GM12872 (cell line): ENCODE measurements at regions not wholly inside any gene's neighbourhood (a gene's known extent, or its start where the extent isn't known, plus 50 kb on each side); places are given as distances from the start of the nearest gene placed in this dataset.

Experiments
- TF ChIP-seq, protein P1 (sequence below): IDR thresholded peaks from 3 replicates; pipeline ENCODE4 v1.5.1; 2011; ENCODE audit warnings: low read depth, mild to moderate bottlenecking, low read length, moderate library complexity; ENCODE audit not compliant: insufficient read depth

DNA sequence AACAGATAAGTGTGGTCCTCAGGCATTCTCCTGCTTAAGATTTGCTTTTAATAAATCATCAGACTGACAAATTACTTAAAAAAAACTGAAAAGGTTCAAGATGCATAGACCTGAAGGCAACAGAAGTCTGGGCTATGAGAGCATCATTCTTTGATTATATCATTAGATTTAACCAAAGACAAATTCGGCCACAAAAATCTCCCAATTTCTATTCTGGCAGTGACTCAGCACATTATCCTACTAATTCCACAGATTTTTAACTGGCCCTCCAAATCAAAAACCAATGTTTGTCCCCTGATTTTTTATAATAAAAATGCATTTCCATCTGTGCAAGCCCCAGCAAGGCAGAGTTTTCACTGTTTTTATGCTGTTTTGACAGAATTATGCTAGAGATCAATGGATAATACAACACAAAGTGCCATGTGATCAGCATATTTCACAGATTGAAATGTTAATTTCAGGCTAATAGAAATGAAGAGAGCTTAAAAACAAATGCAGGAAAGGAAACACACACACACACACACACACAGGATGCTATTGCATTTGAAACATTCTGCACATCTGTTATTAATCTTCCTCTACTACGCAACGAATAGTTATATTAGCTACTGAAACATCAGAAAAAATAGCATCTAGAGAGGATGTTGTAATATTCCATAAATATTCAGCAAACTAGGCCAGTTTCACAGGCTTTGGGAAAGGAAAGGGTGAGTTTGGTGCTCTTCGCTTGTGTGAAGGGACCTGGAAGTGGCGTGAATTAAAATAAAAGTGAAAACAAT lies 177.6 kb upstream of the ST8SIA4 start:
- TF ChIP-seq, protein P1, sequence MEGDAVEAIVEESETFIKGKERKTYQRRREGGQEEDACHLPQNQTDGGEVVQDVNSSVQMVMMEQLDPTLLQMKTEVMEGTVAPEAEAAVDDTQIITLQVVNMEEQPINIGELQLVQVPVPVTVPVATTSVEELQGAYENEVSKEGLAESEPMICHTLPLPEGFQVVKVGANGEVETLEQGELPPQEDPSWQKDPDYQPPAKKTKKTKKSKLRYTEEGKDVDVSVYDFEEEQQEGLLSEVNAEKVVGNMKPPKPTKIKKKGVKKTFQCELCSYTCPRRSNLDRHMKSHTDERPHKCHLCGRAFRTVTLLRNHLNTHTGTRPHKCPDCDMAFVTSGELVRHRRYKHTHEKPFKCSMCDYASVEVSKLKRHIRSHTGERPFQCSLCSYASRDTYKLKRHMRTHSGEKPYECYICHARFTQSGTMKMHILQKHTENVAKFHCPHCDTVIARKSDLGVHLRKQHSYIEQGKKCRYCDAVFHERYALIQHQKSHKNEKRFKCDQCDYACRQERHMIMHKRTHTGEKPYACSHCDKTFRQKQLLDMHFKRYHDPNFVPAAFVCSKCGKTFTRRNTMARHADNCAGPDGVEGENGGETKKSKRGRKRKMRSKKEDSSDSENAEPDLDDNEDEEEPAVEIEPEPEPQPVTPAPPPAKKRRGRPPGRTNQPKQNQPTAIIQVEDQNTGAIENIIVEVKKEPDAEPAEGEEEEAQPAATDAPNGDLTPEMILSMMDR: no peak

DNA sequence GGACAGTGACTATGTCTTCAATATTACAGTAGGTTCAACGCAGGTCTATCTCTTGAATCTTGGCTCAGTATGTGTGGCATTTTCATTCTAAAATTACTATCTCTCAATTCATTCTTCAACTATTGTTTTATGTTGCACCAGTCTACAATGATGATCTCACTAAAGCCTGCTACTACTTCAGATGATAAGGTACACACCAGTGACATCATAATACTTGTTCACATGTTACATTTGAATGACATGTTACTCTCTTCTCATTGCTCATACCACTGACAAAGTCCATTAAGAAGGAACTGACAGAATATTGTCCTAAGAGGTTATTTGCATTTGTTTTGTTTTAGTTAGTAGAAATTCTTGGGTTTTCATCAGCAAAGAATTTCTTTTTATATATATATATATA lies 165.2 kb upstream of the ST8SIA4 start:
- TF ChIP-seq, protein P1: no peak

DNA sequence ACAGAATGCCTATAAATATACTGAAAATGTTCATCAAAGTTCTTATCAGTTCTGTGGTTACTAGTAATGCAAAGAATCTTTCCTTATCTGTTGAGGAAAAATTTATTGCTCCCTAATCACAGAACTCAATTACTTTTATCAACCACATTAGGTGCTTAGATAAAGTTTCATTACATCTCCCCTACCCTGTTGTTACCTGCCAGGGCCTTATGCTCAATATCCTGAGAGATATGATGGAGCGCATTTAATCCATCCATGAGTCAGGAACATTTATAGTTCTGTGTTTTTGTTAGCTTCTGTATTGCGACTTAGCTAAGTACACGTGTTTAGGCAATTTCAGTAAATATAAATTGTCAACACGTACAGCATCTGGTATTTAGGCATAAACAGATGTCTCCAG lies 164.3 kb upstream of the ST8SIA4 start:
- TF ChIP-seq, protein P1: no peak

DNA sequence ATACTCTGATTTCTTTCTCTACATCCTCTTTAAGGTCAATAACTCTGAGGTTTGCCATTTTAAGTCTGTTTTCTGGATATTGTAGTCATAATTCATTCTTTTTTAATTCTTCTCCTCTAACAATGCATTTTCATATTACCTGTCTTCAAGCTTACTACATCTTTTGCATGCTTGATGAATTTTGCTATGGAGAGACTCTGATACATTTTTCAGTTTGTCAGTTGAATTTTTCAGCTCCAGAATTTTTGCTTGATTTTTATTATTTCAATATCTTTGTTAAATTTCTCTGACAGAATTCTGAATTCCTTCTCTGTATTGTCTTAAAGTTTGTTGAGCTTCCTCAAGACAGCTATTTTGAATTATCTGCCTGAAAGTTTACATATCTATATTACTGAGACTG lies 159.8 kb upstream of the ST8SIA4 start:
- TF ChIP-seq, protein P1: no peak

DNA sequence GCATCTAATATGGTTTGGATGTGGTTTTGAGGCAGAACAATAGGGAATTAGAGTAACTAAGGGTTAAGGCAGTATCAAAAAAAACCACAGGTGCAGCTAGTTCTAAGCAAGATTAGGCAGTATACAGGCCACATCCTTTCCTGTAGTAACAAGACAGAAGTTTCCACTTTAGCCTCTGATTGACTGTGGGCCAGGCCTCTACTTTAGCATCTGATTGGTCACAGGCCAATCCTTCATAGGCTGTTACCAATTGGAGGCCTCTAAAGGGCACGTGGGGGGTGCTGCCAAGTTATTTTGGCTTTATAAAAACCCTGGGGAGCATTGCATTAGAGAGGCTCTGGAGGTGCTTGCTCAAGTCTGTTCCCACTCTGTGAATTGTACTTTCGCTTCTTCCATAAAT lies 144.1 kb upstream of the ST8SIA4 start:
- TF ChIP-seq, protein P1: no peak

DNA sequence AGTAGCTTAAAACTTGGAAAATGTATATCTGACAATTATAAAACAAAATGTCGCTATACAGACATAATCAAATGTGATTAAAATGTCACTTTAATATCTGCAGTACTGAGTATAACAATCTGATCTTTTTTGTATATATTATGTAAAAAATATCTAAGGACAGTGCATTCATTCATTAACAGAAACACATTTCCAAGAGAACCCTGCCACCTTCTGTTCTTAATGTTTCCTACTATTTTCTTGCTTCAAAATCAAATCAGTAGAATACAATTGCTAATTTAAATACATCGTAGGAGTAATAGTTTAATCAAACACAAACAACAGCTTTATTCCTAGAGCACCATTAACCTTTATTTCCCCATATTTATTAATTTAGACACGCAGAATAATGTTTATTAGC lies 142.6 kb upstream of the ST8SIA4 start:
- TF ChIP-seq, protein P1: no peak

DNA sequence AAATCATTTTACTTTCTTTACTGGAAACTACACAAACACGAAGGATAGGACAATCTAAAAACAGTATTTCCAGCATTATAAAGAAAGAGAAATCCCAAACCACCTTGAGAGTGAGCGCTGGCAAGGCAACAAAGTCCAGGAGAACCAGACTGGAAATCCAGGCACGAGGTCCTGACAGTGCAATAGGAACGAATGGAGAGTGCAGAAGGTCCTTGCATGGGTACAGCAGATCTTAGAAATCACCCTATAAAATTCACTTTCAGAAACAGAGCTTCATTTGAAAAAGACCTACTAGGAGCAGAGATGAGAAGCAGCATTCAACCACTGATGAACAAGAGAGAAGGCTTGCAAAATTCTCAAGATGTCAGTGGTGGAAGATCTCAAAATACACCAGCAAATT lies 133.7 kb upstream of the ST8SIA4 start:
- TF ChIP-seq, protein P1: no peak
